HepG2 (cell line): ENCODE measurements at regions not wholly inside any gene's neighbourhood (a gene's known extent, or its start where the extent isn't known, plus 50 kb on each side); places are given as distances from the start of the nearest gene placed in this dataset.

ENCODE experiments used
- ATF7 ChIP-seq, 2 experiments: fragments of 450-650 bp in 1 of 2; sonication (generic) in 1 of 2; formaldehyde crosslinking in 1 of 2; IDR thresholded peaks; 2 replicates each; pipeline versions ENCODE4 v1.4.0 to v1.6.1; 2016 to 2020; ENCODE audit warnings: antibody characterized with exemption in 1 of 2, mild to moderate bottlenecking in 1 of 2, missing genetic modification reagents in 1 of 2
- BRCA1 ChIP-seq: sonication (generic); formaldehyde crosslinking; IDR thresholded peaks from 2 replicates; pipeline ENCODE4 v1.4.0; 2020; ENCODE audit warnings: missing genetic modification reagents
- CHD2 ChIP-seq: IDR thresholded peaks from 2 replicates; pipeline ENCODE4 v1.6.1; 2011; ENCODE audit warnings: low read depth, low read length, improper control_type of control experiment
- FOSL2 ChIP-seq: sonication (generic); formaldehyde crosslinking; IDR thresholded peaks from 2 replicates; pipeline ENCODE4 v1.4.0; 2020; ENCODE audit warnings: missing genetic modification reagents
- FOXO4 ChIP-seq: sonication (generic); formaldehyde crosslinking; conservative IDR thresholded peaks from 2 replicates; pipeline ENCODE4 v1.8.1; 2023; ENCODE audit warnings: missing genetic modification reagents
- POLR2A ChIP-seq, 2 experiments: IDR thresholded peaks; 2 replicates each; pipeline ENCODE4 v1.6.1; 2011; ENCODE audit warnings: low read depth in 2 of 2, low read length in 2 of 2, mild to moderate bottlenecking in 1 of 2, moderate library complexity in 1 of 2; ENCODE audit not compliant: insufficient read depth in 1 of 2
- PRDM15 ChIP-seq: sonication (generic); formaldehyde crosslinking; IDR thresholded peaks from 2 replicates; pipeline ENCODE4 v1.4.0; 2020; ENCODE audit warnings: missing genetic modification reagents
- RARA ChIP-seq: IDR thresholded peaks from 2 replicates; pipeline ENCODE4 v1.6.1; 2016; ENCODE audit warnings: missing genetic modification reagents, missing compliant biosample characterization
- RFXAP ChIP-seq: sonication (generic); formaldehyde crosslinking; IDR thresholded peaks from 2 replicates; pipeline ENCODE4 v1.4.0; 2020; ENCODE audit warnings: missing genetic modification reagents, borderline replicate concordance
- SP1 ChIP-seq, 2 experiments: fragments of 450-650 bp in 1 of 2; sonication (generic) in 1 of 2; formaldehyde crosslinking in 1 of 2; IDR thresholded peaks; 2 replicates each; pipeline versions ENCODE4 v1.4.0 to v1.6.1; 2016 to 2020; ENCODE audit warnings: missing genetic modification reagents in 1 of 2
- ZNF253 ChIP-seq: sonication (generic); formaldehyde crosslinking; IDR thresholded peaks from 2 replicates; pipeline ENCODE4 v1.8.0; 2022; ENCODE audit warnings: mild to moderate bottlenecking, missing genetic modification reagents, borderline replicate concordance

- TF ChIP-seq SP1 (IDR thresholded peaks at IDR 0.05) (no peak), SP1 (CRISPR knock-in tag; IDR thresholded peaks at IDR 0.05) (no peak), FOSL2 (CRISPR knock-in tag) (no peak), CHD2 (no peak), RARA (CRISPR knock-in tag) (no peak), FOXO4 (CRISPR knock-in tag) (no peak), ZNF253 (CRISPR knock-in tag) (no peak), ATF7 (IDR thresholded peaks at IDR 0.05) (no peak), ATF7 (CRISPR knock-in tag; IDR thresholded peaks at IDR 0.05) (no peak), BRCA1 (no peak), RFXAP (CRISPR knock-in tag) (no peak), POLR2A (IDR thresholded peaks at IDR 0.05; ENCODE audit: insufficient read depth in 1 of 2, low read depth in 2 of 2, low read length in 2 of 2) (no peak), PRDM15 (CRISPR knock-in tag) (no peak)
Measured at GRCh38 chr1:11358984-11359383, 86.0 kb downstream of the UBIAD1 start.
